NCI-H1105 (cell line): ENCODE measurements at regions not wholly inside any gene's neighbourhood (a gene's known extent, or its start where the extent isn't known, plus 50 kb on each side); places are given as distances from the start of the nearest gene placed in this dataset.
"Not testable (repeated sequence)": the region's sequence is repeated elsewhere in the genome, so short reads cannot be mapped to it uniquely, and the experiment has no call there.

Experiments
- DNase-seq: peaks from one replicate; lab custom pipeline; 2025; lab: John Stamatoyannopoulos, UW

GRCh38 chr5:126234563-126235195 lies 188.5 kb upstream of the GRAMD2B start:
- no peak for DNase-seq

DNA sequence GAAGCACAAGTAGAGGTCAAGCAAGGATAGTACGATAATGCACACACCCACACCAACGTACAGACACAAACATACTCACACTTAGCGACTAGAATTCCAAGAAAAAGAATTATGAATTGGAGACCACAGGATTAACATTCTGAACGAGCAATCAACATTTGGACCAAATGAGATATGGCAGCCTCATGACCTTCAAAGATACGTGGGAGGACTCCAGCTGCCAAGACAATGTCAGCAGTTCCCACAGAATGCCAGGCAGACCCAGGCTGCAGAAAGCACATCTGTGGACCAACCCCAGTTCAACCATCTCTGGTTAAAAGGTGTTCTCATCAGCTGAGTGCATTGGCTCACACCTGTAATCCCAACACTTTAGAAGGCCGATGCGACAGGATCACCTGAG lies 187.6 kb upstream of the GRAMD2B start:
- no peak for DNase-seq

- no peak for DNase-seq
Observed at GRCh38 chr5:126236994-126237393, 186.2 kb upstream of the GRAMD2B start.

DNA sequence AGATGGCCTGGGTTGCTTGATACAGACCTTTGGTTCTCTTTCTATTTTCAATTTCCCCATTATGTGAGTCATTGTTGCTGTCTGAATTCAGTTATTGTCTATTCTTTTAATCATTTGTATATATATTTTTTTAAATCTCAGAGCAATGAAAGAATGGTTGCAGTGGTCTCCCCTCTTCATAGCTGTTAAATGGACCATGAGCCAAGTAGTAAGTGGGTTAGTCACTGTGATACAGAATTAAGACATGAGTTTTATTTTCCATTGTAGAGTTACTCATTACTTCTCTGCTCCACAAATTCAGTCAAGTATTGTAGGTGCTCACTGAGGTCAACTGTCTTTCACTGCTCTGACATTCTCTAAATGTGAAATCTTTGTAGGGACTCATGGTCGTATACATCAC lies 174.6 kb upstream of the GRAMD2B start:
- no peak for DNase-seq

GRCh38 chr5:126251024-126251423 lies 172.2 kb upstream of the GRAMD2B start:
- DNase-seq: no peak

DNA sequence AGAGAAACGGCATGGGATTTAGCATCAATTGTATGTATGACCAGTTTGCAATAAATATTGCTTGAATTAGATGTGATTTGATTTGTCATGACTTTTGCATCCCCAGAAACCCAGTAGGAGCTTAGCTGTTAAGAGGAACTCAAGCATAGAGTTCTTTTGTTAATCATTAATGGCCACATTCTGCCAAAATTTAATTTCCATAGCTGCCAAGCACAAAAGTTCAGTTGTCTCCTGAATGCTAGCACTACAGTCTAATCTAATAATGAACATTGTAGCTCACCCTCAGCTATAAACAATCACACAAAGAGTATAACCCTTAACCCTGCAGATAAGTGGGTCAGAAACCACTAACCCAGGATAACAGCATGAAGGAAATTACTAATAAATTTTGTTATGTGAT lies 169.8 kb upstream of the GRAMD2B start:
- DNase-seq: no peak

DNA sequence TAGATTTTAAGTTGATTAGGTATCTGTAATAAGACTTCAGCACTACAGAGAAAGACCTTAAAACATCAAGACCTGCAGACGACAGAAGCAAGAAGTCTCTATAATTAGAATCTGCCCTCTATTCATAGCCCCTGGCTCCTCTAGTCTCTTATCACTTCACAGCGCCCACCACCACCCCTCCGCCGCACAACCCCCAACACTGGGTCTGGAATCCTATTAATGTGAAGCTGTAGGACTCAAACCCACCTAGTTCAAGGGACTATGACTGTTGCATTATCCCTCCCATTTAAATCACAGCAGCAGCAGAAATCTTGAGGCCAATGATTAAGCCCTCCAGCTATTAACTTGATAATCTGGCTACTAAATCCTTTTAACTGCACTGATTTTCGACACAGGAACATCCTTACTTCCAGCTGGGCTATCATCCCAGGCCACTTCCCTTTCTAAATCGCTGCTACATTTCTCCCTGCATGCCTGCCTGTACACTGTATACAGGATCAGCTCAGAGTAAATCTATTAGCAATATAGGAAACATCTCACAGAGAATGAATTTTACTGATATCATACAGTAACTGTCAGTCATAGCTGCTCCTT lies 159.5 kb upstream of the GRAMD2B start:
- DNase-seq: no peak

GRCh38 chr5:126265917-126266316 lies 157.3 kb upstream of the GRAMD2B start:
- no peak for DNase-seq

- DNase-seq: no peak
Observed at GRCh38 chr5:126267438-126267837, 155.8 kb upstream of the GRAMD2B start.

GRCh38 chr5:126268697-126269315 lies 154.4 kb upstream of the GRAMD2B start:
- DNase-seq: no peak

- no peak for DNase-seq
Observed at GRCh38 chr5:126269511-126269910, 153.7 kb upstream of the GRAMD2B start.

GRCh38 chr5:126271141-126271540 lies 152.1 kb upstream of the GRAMD2B start:
- no peak for DNase-seq

- no peak for DNase-seq
Observed at GRCh38 chr5:126274076-126274762, 149.0 kb upstream of the GRAMD2B start.

GRCh38 chr5:126274763-126275125 lies 148.5 kb upstream of the GRAMD2B start:
- no peak for DNase-seq

- DNase-seq: no peak
Observed at GRCh38 chr5:126277762-126278161, 145.4 kb upstream of the GRAMD2B start.

DNA sequence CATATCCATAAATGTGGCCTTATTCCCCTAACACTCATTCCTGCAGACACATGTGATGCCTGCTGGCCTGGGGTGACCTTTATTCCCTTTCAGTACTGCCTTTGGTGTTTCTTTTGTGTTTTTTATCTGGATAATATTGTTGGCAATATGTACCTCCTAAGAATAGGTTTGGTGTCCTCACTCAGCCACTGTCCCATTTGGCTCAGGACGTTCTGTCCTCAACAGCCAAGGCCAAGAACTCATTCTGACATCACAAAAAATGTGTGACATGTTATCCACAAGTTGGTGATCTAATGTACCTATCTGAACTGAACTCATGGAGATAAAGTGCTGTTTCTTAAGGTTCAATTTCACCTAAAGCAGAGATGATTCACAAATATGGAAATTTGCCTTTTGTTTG lies 142.9 kb upstream of the GRAMD2B start:
- no peak for DNase-seq

GRCh38 chr5:126280846-126281245 lies 142.4 kb upstream of the GRAMD2B start:
- DNase-seq: no peak

DNA sequence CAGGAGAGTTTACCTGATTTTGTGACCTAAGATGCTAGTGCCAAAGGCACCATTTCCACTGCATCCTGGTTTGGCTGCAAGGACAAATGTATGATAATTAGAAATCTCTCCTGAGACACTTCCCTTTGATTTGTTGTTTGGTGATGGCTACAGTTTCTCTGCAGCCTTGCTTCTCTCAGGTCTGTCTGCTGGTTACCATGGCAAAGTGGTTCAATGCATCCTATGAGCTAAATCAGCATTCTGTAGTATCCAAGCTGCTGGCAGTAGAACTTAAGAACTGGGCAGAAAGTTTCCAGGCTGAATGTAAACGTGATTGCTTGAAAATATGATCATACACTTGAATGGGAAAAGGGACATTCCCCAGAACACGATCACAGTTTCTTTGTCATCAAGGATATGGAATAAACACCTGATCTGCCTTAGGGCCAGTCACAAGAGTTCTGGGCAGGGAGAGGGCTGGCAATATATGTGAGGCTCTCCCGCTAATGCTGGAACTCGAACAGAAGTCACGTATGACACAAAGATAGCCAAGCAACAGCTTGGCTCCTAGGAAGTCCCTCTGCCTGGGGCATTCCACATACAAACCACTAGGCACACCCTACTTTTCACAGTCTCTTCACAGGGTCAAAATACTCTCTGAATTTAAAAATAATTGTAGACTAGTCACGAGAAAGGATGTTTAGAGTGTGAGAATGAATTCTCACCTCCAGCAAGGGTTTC lies 138.1 kb upstream of the GRAMD2B start:
- DNase-seq: no peak

- DNase-seq: not testable (repeated sequence)
Observed at GRCh38 chr5:126296121-126296520, 127.1 kb upstream of the GRAMD2B start.

DNA sequence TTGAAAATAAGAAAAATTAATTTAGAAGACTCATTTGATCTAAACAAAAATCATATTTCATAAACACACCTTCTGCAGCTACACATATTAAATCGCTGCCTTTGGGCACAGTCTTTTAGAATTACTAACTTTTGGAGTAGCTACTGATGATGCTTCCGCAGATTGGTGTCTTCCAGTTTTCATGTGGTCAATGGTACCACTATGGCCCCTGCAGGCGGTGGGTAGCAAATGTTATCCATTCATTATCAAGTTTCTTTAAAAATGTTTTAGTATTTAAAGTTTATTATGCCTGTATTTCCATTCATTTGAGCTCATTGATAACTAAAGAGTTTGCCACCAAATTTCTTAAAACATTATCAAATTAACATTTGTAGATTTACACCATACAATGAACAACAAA lies 122.9 kb upstream of the GRAMD2B start:
- DNase-seq: no peak

DNA sequence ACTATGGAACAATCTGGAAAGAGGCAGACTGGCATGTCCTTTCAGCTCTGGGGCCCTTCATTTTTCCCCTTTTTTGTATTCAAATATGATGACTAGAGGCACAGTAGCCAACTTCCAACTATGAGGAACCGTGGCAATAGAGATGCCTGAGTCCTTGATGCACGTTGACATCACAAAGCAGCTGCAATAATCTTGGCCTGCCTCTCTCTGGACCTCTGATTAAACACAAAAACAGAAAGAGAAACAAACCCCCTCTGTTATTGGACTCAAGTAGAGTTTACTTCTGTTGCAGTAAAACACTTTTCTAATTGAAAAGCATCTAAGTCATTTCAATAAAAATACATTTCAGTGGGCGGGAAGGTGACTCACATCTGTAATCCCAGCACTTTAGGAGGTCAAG lies 122.2 kb upstream of the GRAMD2B start:
- no peak for DNase-seq

- no peak for DNase-seq
Observed at GRCh38 chr5:126309860-126310259, 113.3 kb upstream of the GRAMD2B start.

DNA sequence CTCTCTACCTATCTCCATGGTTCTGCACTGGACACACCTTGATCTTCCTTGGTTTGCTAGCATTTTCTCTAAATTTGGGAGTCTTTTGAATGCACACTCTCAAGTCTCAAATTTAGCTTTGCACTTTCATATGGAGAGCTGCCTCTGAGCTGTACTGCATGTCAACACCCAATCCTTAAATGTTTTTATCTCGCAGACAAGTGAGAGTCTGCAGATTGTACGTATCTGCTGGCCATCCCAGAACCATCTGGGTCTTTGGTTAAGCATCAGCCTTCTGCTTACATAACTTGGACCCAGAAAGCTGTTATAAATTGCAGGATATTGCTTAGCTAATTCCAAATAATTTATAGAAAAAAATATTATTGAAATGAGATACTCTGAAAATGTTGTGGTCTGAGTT lies 111.4 kb upstream of the GRAMD2B start:
- no peak for DNase-seq
